ENCODE measurements at regions not wholly inside any gene's neighbourhood (a gene's known extent, or its start where the extent isn't known, plus 50 kb on each side); places are given as distances from the start of the nearest gene placed in this dataset.

- no peaks in the 10 kb centered on the region for H3K27me3 Mint-ChIP-seq (ENCODE audit: low read depth)
- no peak for TF ChIP-seq CTCF (IDR thresholded peaks at IDR 0.05; ENCODE audit: unreplicated experiment in 3 of 3)
These were observed 176.7 kb downstream of the LYPLAL1 start for GRCh38 chr1:219350172-219350931.

GRCh38 chr1:219347921-219348391 lies 174.3 kb downstream of the LYPLAL1 start:
- peaks cover 31% of the 10 kb centered on the region for H3K9me3 Mint-ChIP-seq
- H3K4me3 Mint-ChIP-seq: peak overlapping the region in 1 of 3 experiments; percentile 27
- H3K27ac Mint-ChIP-seq: peak overlapping the region; percentile 48 to 78 (median 66)
- H3K4me1 Mint-ChIP-seq: peaks cover 41% of the 10 kb centered on the region
- H3K27me3 Mint-ChIP-seq (ENCODE audit: low read depth): no peaks in the 10 kb centered on the region
- H3K36me3 Mint-ChIP-seq (ENCODE audit: low read depth): peaks cover 15% of the 10 kb centered on the region
- TF ChIP-seq CTCF (IDR thresholded peaks at IDR 0.05; ENCODE audit: unreplicated experiment in 3 of 3): no peak

More at GRCh38 chr1:219350172-219350931, 176.7 kb downstream of the LYPLAL1 start:
- Mint-ChIP-seq H3K4me3 (no peak overlapping the region), H3K36me3 (ENCODE audit: low read depth) (peaks cover 15% of the 10 kb centered on the region), H3K9me3 (peaks cover 19% of the 10 kb centered on the region), H3K4me1 (peaks cover 41% of the 10 kb centered on the region), H3K27ac (peak overlapping the region; percentile 48 to 82 (median 58))

GRCh38 chr1:219347376-219347775 lies 173.7 kb downstream of the LYPLAL1 start:
- Mint-ChIP-seq H3K9me3 (peaks cover 33% of the 10 kb centered on the region), H3K27me3 (ENCODE audit: low read depth) (no peaks in the 10 kb centered on the region), H3K36me3 (ENCODE audit: low read depth) (peaks cover 15% of the 10 kb centered on the region), H3K4me1 (peaks cover 41% of the 10 kb centered on the region), H3K4me3 (no peak overlapping the region), H3K27ac (peak overlapping the region; percentile 28 to 66 (median 48))
- no peak for TF ChIP-seq CTCF (IDR thresholded peaks at IDR 0.05; ENCODE audit: unreplicated experiment in 3 of 3)

GRCh38 chr1:219345953-219346352 lies 172.3 kb downstream of the LYPLAL1 start:
- peaks cover 33% of the 10 kb centered on the region for H3K9me3 Mint-ChIP-seq
- no peaks in the 10 kb centered on the region for H3K27me3 Mint-ChIP-seq (ENCODE audit: low read depth)
- peaks cover 15% of the 10 kb centered on the region for H3K36me3 Mint-ChIP-seq (ENCODE audit: low read depth)
- H3K4me1 Mint-ChIP-seq: peaks cover 36% of the 10 kb centered on the region
- H3K4me3 Mint-ChIP-seq: no peak overlapping the region
- no peak for TF ChIP-seq CTCF (IDR thresholded peaks at IDR 0.05; ENCODE audit: unreplicated experiment in 3 of 3)
- H3K27ac Mint-ChIP-seq: peak overlapping the region in 2 of 3 experiments; percentile 31 to 80

GRCh38 chr1:219342836-219343235 lies 169.2 kb downstream of the LYPLAL1 start:
- peaks cover 15% of the 10 kb centered on the region for H3K36me3 Mint-ChIP-seq (ENCODE audit: low read depth)
- no peak overlapping the region for H3K27ac Mint-ChIP-seq
- no peaks in the 10 kb centered on the region for H3K27me3 Mint-ChIP-seq (ENCODE audit: low read depth)
- peaks cover 7% of the 10 kb centered on the region for H3K4me1 Mint-ChIP-seq
- peaks cover 33% of the 10 kb centered on the region for H3K9me3 Mint-ChIP-seq
- H3K4me3 Mint-ChIP-seq: no peak overlapping the region
- no peak for TF ChIP-seq CTCF (IDR thresholded peaks at IDR 0.05; ENCODE audit: unreplicated experiment in 3 of 3)

- TF ChIP-seq CTCF (IDR thresholded peaks at IDR 0.05; ENCODE audit: unreplicated experiment in 3 of 3): no peak
- H3K36me3 Mint-ChIP-seq (ENCODE audit: low read depth): peaks cover 5% of the 10 kb centered on the region
- no peak overlapping the region for H3K4me3 Mint-ChIP-seq
These were observed 167.1 kb downstream of the LYPLAL1 start for GRCh38 chr1:219340796-219341195.

More at GRCh38 chr1:219340796-219341195, 167.1 kb downstream of the LYPLAL1 start:
- Mint-ChIP-seq H3K27ac (no peak overlapping the region), H3K9me3 (peaks cover 24% of the 10 kb centered on the region), H3K27me3 (ENCODE audit: low read depth) (no peaks in the 10 kb centered on the region), H3K4me1 (no peaks in the 10 kb centered on the region)

Measured in nephron (organoid).